Panc1 (cell line): ENCODE measurements at regions not wholly inside any gene's neighbourhood (a gene's known extent, or its start where the extent isn't known, plus 50 kb on each side); places are given as distances from the start of the nearest gene placed in this dataset.

Source experiments
- CTCF ChIP-seq: fragments of 450-650 bp; IDR thresholded peaks from 2 replicates; pipeline ENCODE4 v1.5.1; 2017; ENCODE audit warnings: mild to moderate bottlenecking
- SIN3A ChIP-seq: IDR thresholded peaks from 2 replicates; pipeline ENCODE4 v1.6.1; 2012; ENCODE audit warnings: low read depth, mild to moderate bottlenecking, low read length, moderate library complexity, borderline replicate concordance; ENCODE audit not compliant: insufficient read depth

- TF ChIP-seq SIN3A (no peak), CTCF (no peak)
Measured at GRCh38 chr6:164042212-164042611, 627.7 kb downstream of the QKI start.
